HFFc6 (cell line): ENCODE measurements at regions not wholly inside any gene's neighbourhood (a gene's known extent, or its start where the extent isn't known, plus 50 kb on each side); places are given as distances from the start of the nearest gene placed in this dataset.

Experiments used
- DNase-seq: peaks from one replicate; pipeline ENCODE4 v3.0.0-alpha.2; 2018
- H3K27ac Mint-ChIP-seq: 2 replicates; pipeline ENCODE4 v1.8.0; 2020; ENCODE audit warnings: mild to moderate bottlenecking, mixed read lengths
- H3K27me3 Mint-ChIP-seq: 2 replicates; pipeline ENCODE4 v1.8.0; 2021; ENCODE audit warnings: mild to moderate bottlenecking, moderate library complexity, mixed read lengths; ENCODE audit not compliant: insufficient read depth
- H3K36me3 Mint-ChIP-seq: 2 replicates; pipeline ENCODE4 v1.8.0; 2021; ENCODE audit warnings: low read depth, mixed read lengths
- H3K4me1 Mint-ChIP-seq: 2 replicates; pipeline ENCODE4 v1.8.0; 2020; ENCODE audit warnings: low read depth, mixed read lengths
- H3K4me3 Mint-ChIP-seq: 2 replicates; pipeline ENCODE4 v1.8.0; 2020; ENCODE audit warnings: mild to moderate bottlenecking, moderate library complexity, mixed read lengths
- H3K9me3 Mint-ChIP-seq: 2 replicates; pipeline ENCODE4 v1.8.0; 2020; ENCODE audit warnings: mild to moderate bottlenecking, mixed read lengths
- CTCF ChIP-seq: fragments of 200-600 bp; sonication (generic); IDR thresholded peaks from 2 replicates; pipeline ENCODE4 v1.5.0; 2021; ENCODE audit warnings: antibody characterized with exemption, mild to moderate bottlenecking

- no peak for TF ChIP-seq CTCF
- DNase-seq: no peak
- Mint-ChIP-seq H3K27me3 (no peaks in the 10 kb centered on the region), H3K4me1 (no peaks in the 10 kb centered on the region), H3K36me3 (no peaks in the 10 kb centered on the region; the same call in 1 of the 2 replicates), H3K9me3 (peaks cover 36% of the 10 kb centered on the region), H3K4me3 (no peak overlapping the region), H3K27ac (no peak overlapping the region)
These were observed 877.2 kb downstream of the TLE4 start for GRCh38 chr9:80448996-80449395.

GRCh38 chr9:80447876-80448275 lies 876.1 kb downstream of the TLE4 start:
- Mint-ChIP-seq H3K9me3 (peaks cover 35% of the 10 kb centered on the region), H3K4me1 (no peaks in the 10 kb centered on the region), H3K27me3 (no peaks in the 10 kb centered on the region), H3K27ac (no peak overlapping the region), H3K36me3 (no peaks in the 10 kb centered on the region; the same call in 1 of the 2 replicates), H3K4me3 (no peak overlapping the region)
- no peak for DNase-seq
- TF ChIP-seq CTCF: no peak

GRCh38 chr9:80440724-80441123 lies 869.0 kb downstream of the TLE4 start:
- no peak for DNase-seq
- Mint-ChIP-seq H3K36me3 (no peaks in the 10 kb centered on the region), H3K27ac (no peak overlapping the region), H3K4me1 (no peaks in the 10 kb centered on the region), H3K27me3 (no peaks in the 10 kb centered on the region), H3K9me3 (peaks cover 18% of the 10 kb centered on the region), H3K4me3 (no peak overlapping the region)
- no peak for TF ChIP-seq CTCF

- Mint-ChIP-seq H3K27ac (no peak overlapping the region), H3K4me3 (no peak overlapping the region), H3K27me3 (no peaks in the 10 kb centered on the region), H3K36me3 (no peaks in the 10 kb centered on the region), H3K9me3 (peaks cover 24% of the 10 kb centered on the region), H3K4me1 (no peaks in the 10 kb centered on the region)
- no peak for DNase-seq
- no peak for TF ChIP-seq CTCF
These were observed 866.1 kb downstream of the TLE4 start for GRCh38 chr9:80437825-80438224.

GRCh38 chr9:80437091-80437640 lies 865.4 kb downstream of the TLE4 start:
- TF ChIP-seq CTCF: no peak
- Mint-ChIP-seq H3K27me3 (no peaks in the 10 kb centered on the region), H3K27ac (no peak overlapping the region), H3K9me3 (peaks cover 21% of the 10 kb centered on the region), H3K4me1 (no peaks in the 10 kb centered on the region), H3K36me3 (no peaks in the 10 kb centered on the region), H3K4me3 (no peak overlapping the region)
- no peak for DNase-seq

- H3K27me3 Mint-ChIP-seq: no peaks in the 10 kb centered on the region
- no peaks in the 10 kb centered on the region for H3K4me1 Mint-ChIP-seq
- H3K36me3 Mint-ChIP-seq: no peaks in the 10 kb centered on the region
- peaks cover 17% of the 10 kb centered on the region for H3K9me3 Mint-ChIP-seq
- H3K27ac Mint-ChIP-seq: no peak overlapping the region
- DNase-seq: no peak
- H3K4me3 Mint-ChIP-seq: no peak overlapping the region
- no peak for TF ChIP-seq CTCF
These were observed 863.8 kb downstream of the TLE4 start for GRCh38 chr9:80435591-80435990.
